HG03066 (cell line): ENCODE measurements at regions not wholly inside any gene's neighbourhood (a gene's known extent, or its start where the extent isn't known, plus 50 kb on each side); places are given as distances from the start of the nearest gene placed in this dataset.
"Not testable (repeated sequence)": the region's sequence is repeated elsewhere in the genome, so short reads cannot be mapped to it uniquely, and the experiment has no call there.

ENCODE experiments used
- ATAC-seq: cut with Tn5 transposase; IDR thresholded peaks from one replicate; pipeline ENCODE4 v1.9.1; 2021; ENCODE audit warnings: low read depth; ENCODE audit not compliant: unreplicated experiment

DNA sequence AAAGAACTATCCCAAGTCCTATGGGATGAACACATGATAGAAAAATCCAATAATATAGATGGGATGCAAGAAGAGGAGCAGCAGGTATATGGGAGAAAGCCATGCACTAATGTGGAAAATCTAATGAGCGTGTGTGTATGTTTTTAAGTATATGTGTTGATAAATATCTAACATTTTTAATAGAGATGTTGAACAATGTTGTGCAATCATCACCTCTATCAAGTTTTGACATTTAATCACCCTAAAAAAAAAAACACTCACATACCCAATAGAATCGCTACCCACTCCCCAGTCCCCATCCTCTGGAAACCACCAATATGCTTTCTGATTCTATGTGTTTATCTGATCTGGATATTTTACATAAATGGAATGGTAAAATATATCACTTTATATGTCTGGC, 983.7 kb downstream of the SUCLG1 start:
- no peak for ATAC-seq

- no peak for ATAC-seq
Observed at GRCh38 chr2:83471655-83472054, 987.4 kb downstream of the SUCLG1 start.

GRCh38 chr2:83470928-83471327, 988.2 kb downstream of the SUCLG1 start:
- no peak for ATAC-seq

DNA sequence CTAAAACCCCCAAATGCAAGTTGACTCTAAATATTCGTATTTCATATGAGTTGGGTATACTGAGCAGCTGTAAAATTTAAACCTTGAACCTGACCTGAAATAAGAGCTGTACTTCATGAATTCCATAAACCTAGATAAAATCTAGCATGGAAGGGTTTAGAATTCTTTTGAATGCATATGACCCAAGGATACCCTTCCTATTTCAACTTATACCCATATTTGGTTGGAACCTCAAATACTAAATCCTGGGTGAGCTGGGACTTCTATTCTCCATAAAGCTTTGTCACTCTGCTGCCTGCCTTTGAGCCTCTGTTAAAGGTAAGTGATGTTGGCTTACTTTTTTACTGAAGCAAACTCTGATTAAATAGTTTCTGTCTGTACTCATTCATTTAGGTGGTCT, 994.6 kb downstream of the SUCLG1 start:
- ATAC-seq: no peak

DNA sequence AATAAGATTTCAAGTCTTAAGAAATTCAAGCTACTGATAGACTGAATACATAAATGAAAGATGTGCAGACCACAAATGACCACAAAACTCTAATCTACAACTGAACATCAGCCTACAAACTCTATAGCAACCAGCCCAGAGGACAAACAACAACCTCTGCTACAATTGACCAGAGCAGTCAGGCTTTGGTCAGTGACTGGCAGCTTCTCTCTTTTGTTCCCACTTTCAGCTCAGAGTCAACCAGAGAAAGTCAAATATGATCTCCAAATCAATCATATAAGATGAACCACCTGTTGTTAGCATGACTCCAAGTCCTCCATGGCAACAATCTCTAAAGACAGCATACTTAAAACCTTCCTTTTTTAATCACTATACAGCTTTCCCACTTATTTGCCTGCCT, 996.2 kb downstream of the SUCLG1 start:
- no peak for ATAC-seq

- no peak for ATAC-seq
Observed at GRCh38 chr2:83461135-83461534, 997.9 kb downstream of the SUCLG1 start.

GRCh38 chr2:83459456-83459855, 999.6 kb downstream of the SUCLG1 start:
- ATAC-seq: no peak

DNA sequence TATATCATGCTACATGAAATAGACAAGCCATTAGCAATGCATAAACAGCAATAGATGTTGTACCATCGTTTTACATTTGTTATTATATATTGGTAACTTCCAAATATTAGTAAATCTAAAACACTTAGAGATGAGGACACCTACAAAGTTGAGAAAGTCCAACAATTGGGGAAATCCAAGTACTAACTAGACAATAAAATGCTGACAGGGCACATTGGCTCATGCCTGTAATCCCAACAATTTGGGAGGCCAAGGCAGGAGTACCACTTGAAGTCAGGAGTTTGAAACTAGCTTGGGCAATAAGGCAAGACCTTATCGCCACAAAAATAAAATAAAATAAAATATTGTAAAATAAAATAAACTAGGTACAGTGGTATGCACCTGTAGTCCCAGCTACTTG, 1023.1 kb downstream of the SUCLG1 start:
- ATAC-seq: no peak

- ATAC-seq: no peak
Observed at GRCh38 chr2:83420993-83421392, 1038.1 kb downstream of the SUCLG1 start.

DNA sequence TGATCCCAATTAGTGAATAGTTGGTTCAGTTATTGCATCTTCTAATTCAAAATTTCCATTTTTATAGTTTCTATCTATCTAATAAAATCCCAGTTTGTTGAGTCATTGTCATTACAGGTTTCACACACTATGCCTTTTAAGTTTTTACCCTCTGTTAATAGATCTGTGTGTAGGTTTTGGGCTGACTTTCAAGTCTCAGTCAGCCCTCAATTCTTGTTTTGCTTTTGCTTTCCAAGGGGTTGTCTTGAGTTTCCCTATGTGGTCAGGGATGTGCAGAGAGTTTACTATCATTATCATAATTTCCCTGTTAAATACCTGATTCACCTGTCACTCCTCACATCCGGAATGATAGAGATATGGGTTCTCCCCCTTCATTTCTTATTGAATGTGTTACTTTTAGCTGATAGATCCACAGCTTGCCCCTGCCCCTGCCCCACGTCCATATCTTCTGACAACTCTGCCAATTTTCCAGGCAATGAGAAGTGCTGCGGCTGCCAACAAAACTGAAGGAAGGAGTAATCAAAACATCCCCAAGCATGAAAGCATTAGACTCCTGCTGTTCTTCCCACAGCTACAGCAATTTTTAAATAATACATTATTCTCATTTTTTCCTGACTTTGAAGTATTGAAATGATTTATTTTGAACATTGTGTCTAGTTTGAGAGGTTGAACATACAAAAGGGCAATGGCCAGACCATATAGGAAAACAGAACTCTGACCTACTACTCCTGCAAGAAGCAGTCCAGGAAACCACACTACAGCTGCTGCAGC, 1064.8 kb downstream of the SUCLG1 start:
- no peak for ATAC-seq

DNA sequence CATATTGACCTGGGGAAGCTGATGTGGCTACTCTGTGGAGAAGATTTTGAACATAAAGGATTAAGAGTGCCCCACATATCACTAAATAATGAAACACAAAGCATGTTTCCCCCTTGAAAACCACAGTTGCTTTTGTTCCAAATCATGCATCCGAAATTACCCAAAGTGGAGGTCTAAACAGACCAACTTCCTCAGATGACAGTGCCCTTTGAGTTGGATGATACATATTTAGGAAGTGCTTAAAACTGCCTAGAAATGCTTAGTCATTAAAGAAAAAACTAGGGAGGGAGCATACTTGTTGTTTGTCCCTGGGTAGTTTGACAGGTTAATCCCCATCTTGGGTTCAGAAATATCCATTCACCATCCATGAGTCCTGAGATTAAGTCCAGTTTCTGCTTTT, 1070.3 kb downstream of the SUCLG1 start:
- no peak for ATAC-seq

DNA sequence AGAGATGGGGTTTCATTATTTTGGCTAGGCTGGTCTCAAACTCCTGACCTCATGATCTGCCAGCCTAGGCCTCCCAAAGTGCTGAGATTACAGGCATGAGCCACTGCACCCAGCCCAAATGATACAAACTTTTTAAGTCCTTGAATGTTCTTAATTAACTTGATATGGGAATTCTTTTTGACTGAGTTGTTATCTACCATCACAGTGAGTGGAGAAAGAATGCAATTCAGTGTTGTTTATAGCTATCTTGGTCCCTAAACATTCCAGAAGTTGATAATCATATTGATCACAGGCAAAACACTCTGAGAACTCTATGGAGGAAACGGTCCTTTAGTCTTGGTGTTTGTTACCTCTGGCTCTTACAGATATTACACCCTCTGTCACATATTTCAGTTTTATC, 1072.5 kb downstream of the SUCLG1 start:
- ATAC-seq: no peak

- ATAC-seq: no peak
Observed at GRCh38 chr2:83378921-83379320, 1080.2 kb downstream of the SUCLG1 start.

GRCh38 chr2:83376731-83377130, 1082.3 kb downstream of the SUCLG1 start:
- ATAC-seq: no peak

GRCh38 chr2:83370419-83370762, 1088.7 kb downstream of the SUCLG1 start:
- ATAC-seq: no peak

GRCh38 chr2:83369601-83370418, 1089.3 kb downstream of the SUCLG1 start:
- ATAC-seq: no peak

- ATAC-seq: no peak
Observed at GRCh38 chr2:83368916-83369315, 1090.2 kb downstream of the SUCLG1 start.

DNA sequence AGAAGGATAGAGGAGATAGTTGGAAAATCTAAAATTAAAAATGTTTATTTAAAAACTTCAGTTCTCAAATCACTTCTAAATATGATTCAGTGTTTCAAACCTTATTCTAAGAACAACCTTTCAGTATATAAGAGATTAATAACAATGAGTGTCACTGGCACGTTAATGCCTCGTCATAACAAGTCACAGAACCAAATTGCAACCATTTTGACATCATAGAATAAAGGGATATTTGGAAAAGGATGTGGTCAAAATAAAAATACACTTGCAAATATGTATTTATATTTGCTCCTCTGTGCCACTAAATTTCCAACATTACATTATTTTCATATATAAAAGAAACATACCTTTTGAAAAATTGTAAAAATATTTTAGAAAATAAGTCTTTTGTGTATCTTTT, 1090.6 kb downstream of the SUCLG1 start:
- ATAC-seq: no peak

DNA sequence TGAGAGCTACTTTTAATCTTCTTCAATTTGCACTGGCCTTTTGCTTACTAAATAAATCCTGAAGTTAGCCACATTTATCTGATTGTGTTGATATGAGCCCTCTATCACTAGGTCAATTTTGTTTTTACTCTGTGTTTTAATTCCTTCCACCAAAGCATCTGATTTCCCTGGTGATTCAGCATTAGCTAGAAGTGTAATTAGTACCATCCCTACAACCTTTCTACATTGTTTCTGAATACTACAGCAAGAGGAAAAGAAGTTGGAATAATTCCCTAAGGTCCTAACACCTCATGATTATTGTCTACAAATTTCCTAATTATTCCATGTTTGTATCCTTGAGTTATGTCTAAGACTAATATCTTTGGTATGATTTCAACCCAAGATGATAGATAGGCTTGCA, 1093.6 kb downstream of the SUCLG1 start:
- ATAC-seq: no peak

DNA sequence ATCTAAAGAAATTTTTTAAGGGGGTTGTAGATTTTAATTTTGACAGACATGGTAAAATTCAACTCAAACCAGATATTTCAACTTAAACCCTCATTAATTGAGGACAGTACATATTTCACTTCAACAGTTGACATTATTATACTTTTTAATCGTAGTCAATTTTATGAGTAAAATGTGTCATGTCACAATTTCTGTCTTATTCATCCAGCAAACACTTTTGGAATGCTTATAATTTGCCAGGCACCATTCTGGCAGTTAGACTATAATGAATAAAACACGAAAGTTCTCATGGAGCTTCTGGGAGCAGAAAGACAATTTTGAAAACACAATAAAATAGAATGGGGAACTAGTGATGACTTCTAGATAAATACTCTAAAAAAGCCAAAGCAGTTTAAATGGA, 1094.8 kb downstream of the SUCLG1 start:
- no peak for ATAC-seq

- not testable (repeated sequence) for ATAC-seq
Observed at GRCh38 chr2:83363138-83363537, 1095.9 kb downstream of the SUCLG1 start.

- no peak for ATAC-seq
Observed at GRCh38 chr2:83359336-83359735, 1099.7 kb downstream of the SUCLG1 start.
